Urinary bladder (tissue), 3 donors: ENCODE measurements at regions not wholly inside any gene's neighbourhood (a gene's known extent, or its start where the extent isn't known, plus 50 kb on each side); places are given as distances from the start of the nearest gene placed in this dataset.

Source experiments
- DNase-seq: peaks from one replicate; pipeline ENCODE4 v3.0.0-alpha.2; 2015; ENCODE audit errors: extremely low spot score
- H3K27ac ChIP-seq: one replicate; pipeline ENCODE4 v1.5.1; 2013; ENCODE audit warnings: low read depth, mild to moderate bottlenecking, moderate library complexity
- H3K36me3 ChIP-seq: one replicate; pipeline ENCODE4 v1.6.1; 2013; ENCODE audit warnings: mild to moderate bottlenecking, moderate library complexity; ENCODE audit not compliant: insufficient read depth
- H3K4me1 ChIP-seq: one replicate; pipeline ENCODE4 v1.6.1; 2013; ENCODE audit warnings: mild to moderate bottlenecking, moderate library complexity; ENCODE audit not compliant: insufficient read depth
- H3K4me3 ChIP-seq: one replicate; pipeline ENCODE4 v1.5.1; 2013; ENCODE audit warnings: low read depth, low read length
- WGBS: extraction: QIAGEN DNeasy Blood & Tissue Kit; methylation state at CpG from one replicate; pipeline ENCODE4 v1.1.7; 2013; 5-methylcytosine and 5-hydroxymethylcytosine counted together
- donor health status: healthy with polysubstance abuse.
- donor health status: healthy.

GRCh38 chr1:87739704-87740103 is 411.0 kb downstream of the LMO4 start:
- Histone ChIP-seq H3K4me1 (no peaks in the 10 kb centered on the region), H3K27ac (no peak overlapping the region)

GRCh38 chr1:87743256-87743655 is 414.6 kb downstream of the LMO4 start:
- Histone ChIP-seq H3K4me3 (no peak overlapping the region), H3K4me1 (no peaks in the 10 kb centered on the region), H3K27ac (no peak overlapping the region), H3K36me3 (no peaks in the 10 kb centered on the region)
- DNase-seq: no peak
- WGBS: 57% methylated on average over 4 of the region's 4 CpGs

More at GRCh38 chr1:87739704-87740103, 411.0 kb downstream of the LMO4 start:
- Histone ChIP-seq H3K4me3 (no peak overlapping the region), H3K36me3 (no peaks in the 10 kb centered on the region)
- DNase-seq: no peak

- Histone ChIP-seq H3K4me3 (no peak overlapping the region), H3K36me3 (no peaks in the 10 kb centered on the region), H3K4me1 (no peaks in the 10 kb centered on the region), H3K27ac (no peak overlapping the region)
- no peak for DNase-seq
- 82% methylated on average over 3 of the region's 3 CpGs for WGBS
Measured at GRCh38 chr1:87744056-87744455, 415.4 kb downstream of the LMO4 start.

GRCh38 chr1:87744763-87745162 is 416.1 kb downstream of the LMO4 start:
- Histone ChIP-seq H3K27ac (no peak overlapping the region), H3K36me3 (no peaks in the 10 kb centered on the region), H3K4me3 (no peak overlapping the region), H3K4me1 (no peaks in the 10 kb centered on the region)
- no peak for DNase-seq

- H3K4me1 ChIP-seq: no peaks in the 10 kb centered on the region
Measured at GRCh38 chr1:87753366-87753765, 424.7 kb downstream of the LMO4 start.

GRCh38 chr1:87754139-87754538 is 425.5 kb downstream of the LMO4 start:
- H3K27ac ChIP-seq: no peak overlapping the region
- H3K4me1 ChIP-seq: no peaks in the 10 kb centered on the region
- H3K4me3 ChIP-seq: no peak overlapping the region
- no peak for DNase-seq
- H3K36me3 ChIP-seq: no peaks in the 10 kb centered on the region

More at GRCh38 chr1:87753366-87753765, 424.7 kb downstream of the LMO4 start:
- Histone ChIP-seq H3K4me3 (no peak overlapping the region), H3K27ac (no peak overlapping the region), H3K36me3 (no peaks in the 10 kb centered on the region)
- DNase-seq: no peak

GRCh38 chr1:87757676-87758075 is 429.0 kb downstream of the LMO4 start:
- DNase-seq: no peak
- WGBS: 72% methylated on average over 9 of the region's 9 CpGs
- H3K36me3 ChIP-seq: no peaks in the 10 kb centered on the region
- H3K4me1 ChIP-seq: no peaks in the 10 kb centered on the region
- H3K4me3 ChIP-seq: no peak overlapping the region
- H3K27ac ChIP-seq: no peak overlapping the region

GRCh38 chr1:87759421-87760087 is 430.9 kb downstream of the LMO4 start:
- H3K4me1 ChIP-seq: no peaks in the 10 kb centered on the region
- H3K27ac ChIP-seq: no peak overlapping the region
- WGBS: 32% methylated on average over 4 of the region's 4 CpGs
- H3K4me3 ChIP-seq: no peak overlapping the region
- no peak for DNase-seq
- no peaks in the 10 kb centered on the region for H3K36me3 ChIP-seq

GRCh38 chr1:87760155-87760554 is 431.5 kb downstream of the LMO4 start:
- no peak for DNase-seq
- Histone ChIP-seq H3K36me3 (no peaks in the 10 kb centered on the region), H3K4me1 (no peaks in the 10 kb centered on the region), H3K27ac (no peak overlapping the region), H3K4me3 (no peak overlapping the region)
- WGBS: 65% methylated on average over 2 of the region's 2 CpGs

GRCh38 chr1:87760654-87761053 is 432.0 kb downstream of the LMO4 start:
- Histone ChIP-seq H3K27ac (no peak overlapping the region), H3K36me3 (no peaks in the 10 kb centered on the region), H3K4me1 (no peaks in the 10 kb centered on the region), H3K4me3 (no peak overlapping the region)
- 92% methylated on average over 1 of the region's 1 CpG for WGBS
- DNase-seq: no peak

GRCh38 chr1:87763483-87763882 is 434.8 kb downstream of the LMO4 start:
- H3K36me3 ChIP-seq: no peaks in the 10 kb centered on the region
- H3K27ac ChIP-seq: no peak overlapping the region
- DNase-seq: no peak
- H3K4me1 ChIP-seq: no peaks in the 10 kb centered on the region
- no peak overlapping the region for H3K4me3 ChIP-seq
- WGBS: 67% methylated on average over 1 of the region's 1 CpG

GRCh38 chr1:87765057-87765680 is 436.5 kb downstream of the LMO4 start:
- H3K4me1 ChIP-seq: no peaks in the 10 kb centered on the region
- 88% methylated on average over 6 of the region's 6 CpGs for WGBS
- H3K27ac ChIP-seq: no peak overlapping the region
- H3K36me3 ChIP-seq: no peaks in the 10 kb centered on the region
- no peak overlapping the region for H3K4me3 ChIP-seq
- DNase-seq: no peak

GRCh38 chr1:87765681-87766070 is 437.0 kb downstream of the LMO4 start:
- no peak for DNase-seq
- H3K36me3 ChIP-seq: no peaks in the 10 kb centered on the region
- 85% methylated on average over 1 of the region's 1 CpG for WGBS
- H3K4me1 ChIP-seq: no peaks in the 10 kb centered on the region
- H3K4me3 ChIP-seq: no peak overlapping the region
- H3K27ac ChIP-seq: no peak overlapping the region

GRCh38 chr1:87766737-87767136 is 438.1 kb downstream of the LMO4 start:
- Histone ChIP-seq H3K4me3 (no peak overlapping the region), H3K36me3 (no peaks in the 10 kb centered on the region), H3K4me1 (no peaks in the 10 kb centered on the region), H3K27ac (no peak overlapping the region)
- 80% methylated on average over 1 of the region's 1 CpG for WGBS
- no peak for DNase-seq

- Histone ChIP-seq H3K4me3 (no peak overlapping the region), H3K36me3 (no peaks in the 10 kb centered on the region), H3K27ac (no peak overlapping the region), H3K4me1 (no peaks in the 10 kb centered on the region)
- WGBS: 95% methylated on average over 3 of the region's 3 CpGs
- DNase-seq: no peak
Measured at GRCh38 chr1:87778896-87779295, 450.2 kb downstream of the LMO4 start.
